SJSA1 (cell line): ENCODE measurements at regions not wholly inside any gene's neighbourhood (a gene's known extent, or its start where the extent isn't known, plus 50 kb on each side); places are given as distances from the start of the nearest gene placed in this dataset.

ENCODE experiments used
- DNase-seq, 2 experiments: peaks; one replicate each; pipeline ENCODE4 v3.0.0-alpha.2; 2015 to 2020; ENCODE audit warnings: low spot score in 2 of 2, low read depth in 1 of 2
- H3K27ac ChIP-seq: fragments of 250-450 bp; sonication (Bioruptor Pico); 2 replicates; pipeline ENCODE4 v1.5.1; 2020; ENCODE audit warnings: mild to moderate bottlenecking, moderate library complexity
- H3K27me3 ChIP-seq: fragments of 250-450 bp; sonication (Bioruptor Pico); replicated peaks from 2 replicates; pipeline ENCODE4 v1.5.1; 2020; ENCODE audit warnings: mild to moderate bottlenecking, moderate library complexity
- H3K36me3 ChIP-seq: fragments of 250-450 bp; sonication (Bioruptor Pico); 2 replicates; pipeline ENCODE4 v1.5.1; 2020; ENCODE audit warnings: mild to moderate bottlenecking
- H3K4me1 ChIP-seq: fragments of 250-450 bp; sonication (Bioruptor Pico); replicated peaks from 2 replicates; pipeline ENCODE4 v1.6.1; 2021; ENCODE audit warnings: mild to moderate bottlenecking
- H3K4me3 ChIP-seq: fragments of 250-450 bp; sonication (Bioruptor Pico); 2 replicates; pipeline ENCODE4 v1.5.1; 2020; ENCODE audit warnings: mild to moderate bottlenecking
- H3K9me3 ChIP-seq: fragments of 250-450 bp; sonication (Bioruptor Pico); replicated peaks from 2 replicates; pipeline ENCODE4 v1.5.1; 2020; ENCODE audit warnings: mild to moderate bottlenecking

DNA sequence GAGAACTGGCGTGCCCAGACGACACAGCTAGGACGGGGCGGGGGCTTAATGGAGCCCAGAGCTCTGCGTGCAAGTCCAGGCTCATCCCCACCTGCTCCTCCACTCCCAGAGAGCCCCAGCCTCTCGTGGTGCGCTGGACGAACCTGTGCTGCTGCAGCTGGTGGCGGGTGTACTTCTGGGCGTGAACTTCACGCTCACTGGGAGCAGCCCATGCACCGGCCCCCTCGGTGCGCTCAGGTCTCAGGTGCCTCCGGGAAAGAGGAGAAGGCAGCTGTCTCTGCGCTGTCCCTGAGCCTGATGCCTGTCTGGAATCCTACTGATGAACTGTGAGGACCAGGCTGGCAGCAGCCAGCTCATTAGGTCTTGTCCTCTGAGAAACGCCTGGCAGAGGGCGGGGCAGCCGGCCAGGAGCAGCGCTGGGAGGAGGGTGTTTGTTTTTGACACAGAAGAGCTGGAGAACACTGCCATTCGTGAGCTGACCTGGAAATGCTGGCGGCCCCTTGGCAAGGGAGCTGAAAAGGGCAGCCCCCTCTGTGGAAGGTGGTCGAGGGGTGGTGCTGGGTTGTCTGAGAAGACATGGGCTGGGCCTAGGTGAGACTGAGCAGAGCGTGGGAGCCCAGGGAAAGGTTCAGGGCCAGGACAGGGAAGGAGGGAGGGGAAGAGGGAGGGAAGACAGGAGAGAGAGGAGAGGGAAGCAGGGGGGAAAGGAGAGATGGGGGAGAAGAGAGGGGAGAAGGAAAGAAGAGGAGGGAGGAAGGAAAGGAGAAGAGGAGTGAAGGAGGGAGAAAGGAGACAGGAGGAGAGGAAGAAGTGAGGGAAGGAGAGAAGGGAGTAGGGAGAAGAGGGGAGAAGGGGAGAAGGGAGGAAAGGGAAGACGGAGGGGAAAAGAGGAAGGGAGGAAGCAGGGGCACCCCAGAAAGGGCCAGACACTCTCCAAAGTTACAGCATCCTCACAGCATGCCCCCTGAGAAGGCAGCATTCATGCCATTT, 53.5 kb upstream of the TNS3 start:
- H3K4me1 ChIP-seq, result peaks cover 44% of the 10 kb centered on the region
- H3K4me3 ChIP-seq, result no peak overlapping the region
- peak overlapping the region; percentile 53 for H3K27ac ChIP-seq
- H3K27me3 ChIP-seq, result no peaks in the 10 kb centered on the region
- peak; percentile 60 to 66 for DNase-seq
- no peaks in the 10 kb centered on the region for H3K9me3 ChIP-seq
- no peaks in the 10 kb centered on the region for H3K36me3 ChIP-seq

DNA sequence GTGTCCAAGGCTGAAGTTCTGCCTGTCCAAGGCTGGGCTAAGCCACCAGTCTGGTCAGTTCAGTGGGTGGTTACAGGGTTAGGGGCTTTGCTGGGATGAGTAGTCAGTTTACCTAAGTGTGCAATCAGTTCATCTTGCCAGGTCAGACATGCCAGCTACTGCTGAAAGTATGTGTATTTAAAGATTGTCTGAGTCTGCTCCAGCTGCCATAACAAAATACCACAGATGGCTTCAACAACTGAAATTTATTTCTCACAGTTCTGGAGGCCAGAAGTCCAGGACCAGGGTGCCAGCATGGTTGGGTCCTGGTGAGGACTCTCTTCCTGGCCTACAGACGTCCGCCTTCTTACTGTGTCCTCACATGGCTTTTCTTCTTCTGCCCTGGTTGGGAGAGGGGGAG, 52.4 kb upstream of the TNS3 start:
- H3K27me3 ChIP-seq, result no peaks in the 10 kb centered on the region
- no peaks in the 10 kb centered on the region for H3K36me3 ChIP-seq
- no peaks in the 10 kb centered on the region for H3K9me3 ChIP-seq
- no peak overlapping the region for H3K4me3 ChIP-seq
- peaks cover 44% of the 10 kb centered on the region for H3K4me1 ChIP-seq
- no peak for DNase-seq
- H3K27ac ChIP-seq, result no peak overlapping the region

GRCh38 chr7:47633134-47633533, 51.2 kb upstream of the TNS3 start:
- H3K36me3 ChIP-seq, result no peaks in the 10 kb centered on the region
- H3K4me1 ChIP-seq, result peaks cover 44% of the 10 kb centered on the region
- H3K9me3 ChIP-seq, result no peaks in the 10 kb centered on the region
- no peaks in the 10 kb centered on the region for H3K27me3 ChIP-seq
- no peak overlapping the region for H3K4me3 ChIP-seq
- H3K27ac ChIP-seq, result no peak overlapping the region
- DNase-seq, result no peak
